ENCODE measurements at regions not wholly inside any gene's neighbourhood (a gene's known extent, or its start where the extent isn't known, plus 50 kb on each side); places are given as distances from the start of the nearest gene placed in this dataset.

DNA sequence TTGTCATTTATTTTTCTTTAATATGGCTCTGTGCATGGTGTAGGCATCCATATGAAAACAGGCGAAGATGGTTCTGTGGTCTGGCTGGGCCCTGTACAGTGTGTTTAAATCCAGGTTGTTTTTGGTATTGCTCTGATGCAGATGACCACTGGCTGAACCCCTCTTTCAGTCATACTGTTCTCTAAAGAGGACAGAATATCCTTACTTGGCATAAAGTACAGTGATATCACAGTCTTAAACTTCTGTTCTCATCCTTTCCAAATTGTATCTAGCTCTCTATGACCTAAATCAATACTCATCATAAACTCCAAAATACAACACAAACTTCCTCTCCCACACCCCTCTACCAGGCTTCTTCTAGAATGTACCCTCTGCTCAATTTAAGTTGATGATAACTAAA, 252.7 kb upstream of the FAR2 start:
- no peak for TF ChIP-seq CTCF (IDR thresholded peaks at IDR 0.05)
- no peak for TF ChIP-seq POLR2A (IDR thresholded peaks at IDR 0.05)
